ENCODE measurements at regions not wholly inside any gene's neighbourhood (a gene's known extent, or its start where the extent isn't known, plus 50 kb on each side); places are given as distances from the start of the nearest gene placed in this dataset.

- TF ChIP-seq CTCF (IDR thresholded peaks at IDR 0.05; ENCODE audit: low read depth, low read length) (no peak), EZH2phosphoT487 (IDR thresholded peaks at IDR 0.05; ENCODE audit: low read depth) (no peak)
These were observed 620.2 kb upstream of the INTU start for GRCh38 chr4:127012549-127012948.
